HepG2 (cell line): ENCODE measurements at regions not wholly inside any gene's neighbourhood (a gene's known extent, or its start where the extent isn't known, plus 50 kb on each side); places are given as distances from the start of the nearest gene placed in this dataset.
A peak's percentile ranks its signal among the peaks of the same experiment; 100 is the strongest.
"Not testable (repeated sequence)": the region's sequence is repeated elsewhere in the genome, so short reads cannot be mapped to it uniquely, and the experiment has no call there.

Experiments used
- ATAC-seq: fragments of 200-7000 bp; cut with Tn5 transposase; 3 replicates; pipeline ENCODE4 v1.9.1; 2020; ENCODE audit warnings: mild to moderate bottlenecking, moderate library complexity
- BruUV-seq: library from RNA; stranded (reverse); fragments of 400-500 nt; replicated peaks from 2 replicates; lab custom pipeline; 2021; lab: Mats Ljungman, UMichigan
- CTCF ChIA-PET: fragments of 300-600 bp; formaldehyde crosslinking; extraction: SDS; loops from one replicate; lab custom pipeline; 2021; ENCODE audit warnings: low total read pairs, inconsistent platforms, low intra/inter-chr PET ratio; lab: Yijun Ruan, JAX
- POLR2A ChIA-PET: fragments of 350-600 bp; sonication (Branson Sonifier 250); formaldehyde crosslinking; loops from one replicate; lab custom pipeline; 2020; ENCODE audit warnings: antibody characterized with exemption, inconsistent platforms; lab: Yijun Ruan, JAX
- DNase-seq: peaks from one replicate; pipeline ENCODE4 v3.0.0-alpha.2; 2015; ENCODE audit warnings: low spot score
- FAIRE-seq: peaks from 3 replicates; lab custom pipeline; 2011; peaks lifted over from hg19 to GRCh38; lab: Jason Lieb, UNC
- H2AFZ ChIP-seq: one replicate; pipeline ENCODE4 v1.6.1; 2011; ENCODE audit warnings: low read length, inconsistent platforms
- H3K27ac ChIP-seq: fragments of 300-600 bp; 3 replicates; pipeline ENCODE4 v1.8.0; 2011; ENCODE audit warnings: mixed run types, mild to moderate bottlenecking, mixed read lengths, low read length, inconsistent platforms; ENCODE audit not compliant: insufficient read depth; ENCODE audit errors: extremely low read length
- H3K27me3 ChIP-seq, 2 experiments: fragments of 200-600 bp in 1 of 2; 2 replicates in 1 of 2; 3 replicates in 1 of 2; pipeline versions ENCODE4 v1.6.0 to v1.8.0; 2011; ENCODE audit warnings: low read length in 2 of 2, mild to moderate bottlenecking in 2 of 2, moderate library complexity in 2 of 2, inconsistent platforms in 1 of 2; ENCODE audit not compliant: insufficient read depth in 2 of 2, control insufficient read depth in 1 of 2
- H3K36me3 ChIP-seq, 2 experiments: fragments of 200-600 bp in 1 of 2; replicated peaks in 1 of 2; 2 replicates in 1 of 2; 3 replicates in 1 of 2; pipeline versions ENCODE4 v1.5.1 to v1.8.0; 2011; ENCODE audit warnings: low read length in 2 of 2, inconsistent platforms in 1 of 2; ENCODE audit not compliant: insufficient read depth in 2 of 2, control insufficient read depth in 1 of 2
- H3K4me1 ChIP-seq: 2 replicates; pipeline ENCODE4 v1.5.1; 2012; ENCODE audit warnings: low read length, inconsistent platforms; ENCODE audit not compliant: insufficient read depth
- H3K4me2 ChIP-seq: 2 replicates; pipeline ENCODE4 v1.6.0; 2011; ENCODE audit warnings: low read depth, low read length, inconsistent platforms
- H3K4me3 ChIP-seq, 3 experiments: fragments of 200-600 bp in 1 of 3; sonication (generic), shearing (Covaris generic) in 1 of 3; replicated peaks in 1 of 3; 2 replicates each; pipeline ENCODE4 v1.5.1; 2011 to 2016; ENCODE audit warnings: low read length in 3 of 3, inconsistent platforms in 2 of 3, low read depth in 2 of 3, mild to moderate bottlenecking in 2 of 3, control low read depth in 1 of 3, mixed read lengths in 1 of 3; ENCODE audit not compliant: insufficient read depth in 1 of 3
- H3K79me2 ChIP-seq: one replicate; pipeline ENCODE4 v1.6.1; 2011; ENCODE audit warnings: low read length, inconsistent platforms; ENCODE audit not compliant: insufficient read depth
- H3K9ac ChIP-seq: 2 replicates; pipeline ENCODE4 v1.6.0; 2011; ENCODE audit warnings: mild to moderate bottlenecking, low read depth, low read length, inconsistent platforms; ENCODE audit not compliant: insufficient read depth
- H3K9me3 ChIP-seq: 2 replicates; pipeline ENCODE4 v1.5.1; 2012; ENCODE audit warnings: mild to moderate bottlenecking, low read length
- H4K20me1 ChIP-seq: 2 replicates; pipeline ENCODE4 v1.6.0; 2011; ENCODE audit warnings: inconsistent platforms, mild to moderate bottlenecking, low read length, moderate library complexity; ENCODE audit not compliant: insufficient read depth
- FOXA1 ChIP-seq, 2 experiments: fragments of 450-650 bp in 1 of 2; sonication (generic) in 1 of 2; formaldehyde crosslinking in 1 of 2; IDR thresholded peaks; 2 replicates each; pipeline versions ENCODE4 v1.4.0 to v1.6.1; 2016 to 2020; ENCODE audit warnings: missing genetic modification reagents in 1 of 2
- NCOA1 ChIP-seq: sonication (generic); formaldehyde crosslinking; IDR thresholded peaks from 2 replicates; pipeline ENCODE4 v1.9.0; 2021; ENCODE audit warnings: missing genetic modification reagents
- STAG1 ChIP-seq: sonication (generic); formaldehyde crosslinking; IDR thresholded peaks from 2 replicates; pipeline ENCODE4 v1.4.0; 2020; ENCODE audit warnings: missing genetic modification reagents
- WGBS: methylation state at CpG from one replicate; pipeline ENCODE4 v1.1.6; 2017; ENCODE audit warnings: low lambda C conversion rate; 5-methylcytosine and 5-hydroxymethylcytosine counted together
- in situ Hi-C: cut with HindIII; loops from 2 replicates; pipeline ENCODE4 v1.10.0; 2017; ENCODE audit warnings: low pct_unique_long_range_greater_than_20kb; ENCODE audit not compliant: extremely low pct_ligation_motif_present
- intact Hi-C: fragments of 100-400 bp; cut with micrococcal nuclease; formaldehyde crosslinking; loops from one replicate; pipeline ENCODE4 v1.10.0; 2022; ENCODE audit not compliant: unreplicated experiment
- TF ChIP-seq, protein P1 (sequence below): sonication (generic); formaldehyde crosslinking; IDR thresholded peaks from 2 replicates; pipeline ENCODE4 v1.5.0; 2020; ENCODE audit warnings: mild to moderate bottlenecking, missing genetic modification reagents, moderate library complexity

DNA sequence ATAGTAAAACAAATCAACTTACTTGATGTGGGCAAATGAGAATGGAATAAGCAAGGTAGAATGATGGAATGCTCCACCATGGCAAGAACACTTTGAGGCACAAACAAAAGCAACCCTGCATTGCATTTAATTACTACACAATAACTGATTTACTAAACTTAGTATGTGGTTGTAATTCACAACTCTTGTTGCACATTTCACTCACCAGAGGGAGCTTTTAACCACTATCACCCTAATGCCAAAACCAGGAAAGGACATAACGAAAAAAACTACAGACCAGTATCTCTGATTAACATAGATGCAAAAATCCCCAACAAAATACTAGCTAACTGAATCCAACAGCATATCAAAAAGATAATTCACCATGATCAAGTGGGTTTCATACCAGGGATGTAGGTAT lies 659.8 kb downstream of the CPS1 start:
- DNase-seq (no peak), FAIRE-seq (no peak), ATAC-seq (no peak)
- Histone ChIP-seq H3K79me2 (no peaks in the 10 kb centered on the region), H3K27me3 (no peaks in the 10 kb centered on the region), H4K20me1 (no peaks in the 10 kb centered on the region), H3K9ac (no peak overlapping the region), H3K36me3 (no peaks in the 10 kb centered on the region), H3K9me3 (no peaks in the 10 kb centered on the region), H2AFZ (no peak overlapping the region), H3K4me2 (no peak overlapping the region), H3K4me3 (no peak overlapping the region), H3K27ac (no peak overlapping the region), H3K4me1 (no peaks in the 10 kb centered on the region)
- no TSS peak for BruUV-seq
- in situ Hi-C loops: no loop called here
- no peak for TF ChIP-seq NCOA1 (CRISPR knock-in tag)
- peak; percentile 29; the same call in 1 of the 2 replicates for TF ChIP-seq STAG1 (CRISPR knock-in tag)
- TF ChIP-seq, protein P1, sequence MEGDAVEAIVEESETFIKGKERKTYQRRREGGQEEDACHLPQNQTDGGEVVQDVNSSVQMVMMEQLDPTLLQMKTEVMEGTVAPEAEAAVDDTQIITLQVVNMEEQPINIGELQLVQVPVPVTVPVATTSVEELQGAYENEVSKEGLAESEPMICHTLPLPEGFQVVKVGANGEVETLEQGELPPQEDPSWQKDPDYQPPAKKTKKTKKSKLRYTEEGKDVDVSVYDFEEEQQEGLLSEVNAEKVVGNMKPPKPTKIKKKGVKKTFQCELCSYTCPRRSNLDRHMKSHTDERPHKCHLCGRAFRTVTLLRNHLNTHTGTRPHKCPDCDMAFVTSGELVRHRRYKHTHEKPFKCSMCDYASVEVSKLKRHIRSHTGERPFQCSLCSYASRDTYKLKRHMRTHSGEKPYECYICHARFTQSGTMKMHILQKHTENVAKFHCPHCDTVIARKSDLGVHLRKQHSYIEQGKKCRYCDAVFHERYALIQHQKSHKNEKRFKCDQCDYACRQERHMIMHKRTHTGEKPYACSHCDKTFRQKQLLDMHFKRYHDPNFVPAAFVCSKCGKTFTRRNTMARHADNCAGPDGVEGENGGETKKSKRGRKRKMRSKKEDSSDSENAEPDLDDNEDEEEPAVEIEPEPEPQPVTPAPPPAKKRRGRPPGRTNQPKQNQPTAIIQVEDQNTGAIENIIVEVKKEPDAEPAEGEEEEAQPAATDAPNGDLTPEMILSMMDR: peak; percentile 25; the same call in 1 of the 2 replicates
- POLR2A ChIA-PET: no interaction called here
- CTCF ChIA-PET: no interaction called here
- 3% methylated on average over 1 of the region's 1 CpG for WGBS
- intact Hi-C loops: no loop called here

DNA sequence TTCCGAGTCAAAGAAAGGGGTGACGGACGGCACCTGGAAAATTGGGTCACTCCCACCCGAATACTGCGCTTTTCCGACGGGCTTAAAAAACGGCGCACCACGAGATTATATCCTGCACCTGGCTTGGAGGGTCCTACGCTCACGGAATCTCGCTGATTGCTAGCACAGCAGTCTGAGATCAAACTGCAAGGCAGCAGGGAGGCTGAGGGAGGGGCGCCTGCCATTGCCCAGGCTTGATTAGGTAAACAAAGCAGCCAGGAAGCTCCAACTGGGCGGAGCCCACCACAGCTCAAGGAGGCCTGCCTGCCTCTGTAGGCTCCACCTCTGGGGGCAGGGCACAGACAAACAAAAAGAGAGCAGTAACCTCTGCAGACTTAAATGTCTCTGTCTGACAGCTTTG lies 663.1 kb downstream of the CPS1 start:
- ATAC-seq; CTCF ChIA-PET; H2AFZ ChIP-seq; FAIRE-seq; H3K79me2 ChIP-seq; H3K9me3 ChIP-seq; DNase-seq; H3K27ac ChIP-seq; H4K20me1 ChIP-seq; TF ChIP-seq FOXA1 (IDR thresholded peaks at IDR 0.05): not testable (repeated sequence)
- peak; percentile 59 for TF ChIP-seq FOXA1 (CRISPR knock-in tag; IDR thresholded peaks at IDR 0.05)
- TF ChIP-seq, all 625 proteins: peak for 1; not testable (repeated sequence) for 624
- H3K4me3 ChIP-seq, H3K36me3 ChIP-seq, H3K27me3 ChIP-seq, in situ Hi-C loops, H3K4me2 ChIP-seq, intact Hi-C loops, H3K4me1 ChIP-seq, H3K9ac ChIP-seq, POLR2A ChIA-PET, BruUV-seq: not testable (repeated sequence)
- WGBS: 45% methylated on average over 15 of the region's 15 CpGs
